ENCODE measurements at regions not wholly inside any gene's neighbourhood (a gene's known extent, or its start where the extent isn't known, plus 50 kb on each side); places are given as distances from the start of the nearest gene placed in this dataset.

DNA sequence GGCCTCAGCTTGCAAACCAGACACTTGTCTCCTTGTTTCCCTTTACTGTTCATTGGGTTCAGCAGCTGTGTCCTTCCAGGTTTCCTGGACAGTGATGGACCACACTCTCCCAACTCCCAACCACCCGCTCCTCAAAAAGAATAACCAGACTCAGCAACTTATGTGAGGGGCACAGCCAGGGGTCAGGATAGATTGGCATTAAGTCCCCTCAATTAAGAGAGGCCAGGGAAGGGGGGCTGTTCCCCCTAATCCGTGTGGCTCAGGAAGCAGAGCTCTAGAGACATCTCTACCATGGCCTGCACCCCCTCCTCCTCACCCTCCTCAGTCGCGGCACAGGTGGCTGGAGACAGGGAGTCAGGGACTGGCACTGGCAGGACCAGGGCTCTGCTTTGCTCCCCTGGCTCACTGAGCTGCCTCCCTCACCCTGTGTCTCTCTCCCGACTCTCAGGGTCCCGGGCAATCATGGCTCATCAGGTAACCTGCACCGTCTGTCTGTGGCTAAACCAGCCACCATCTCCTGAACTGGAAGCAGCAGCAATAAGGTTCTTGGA is 111.7 kb downstream of the ZNF280B start:
- DNase-seq: no peak

DNA sequence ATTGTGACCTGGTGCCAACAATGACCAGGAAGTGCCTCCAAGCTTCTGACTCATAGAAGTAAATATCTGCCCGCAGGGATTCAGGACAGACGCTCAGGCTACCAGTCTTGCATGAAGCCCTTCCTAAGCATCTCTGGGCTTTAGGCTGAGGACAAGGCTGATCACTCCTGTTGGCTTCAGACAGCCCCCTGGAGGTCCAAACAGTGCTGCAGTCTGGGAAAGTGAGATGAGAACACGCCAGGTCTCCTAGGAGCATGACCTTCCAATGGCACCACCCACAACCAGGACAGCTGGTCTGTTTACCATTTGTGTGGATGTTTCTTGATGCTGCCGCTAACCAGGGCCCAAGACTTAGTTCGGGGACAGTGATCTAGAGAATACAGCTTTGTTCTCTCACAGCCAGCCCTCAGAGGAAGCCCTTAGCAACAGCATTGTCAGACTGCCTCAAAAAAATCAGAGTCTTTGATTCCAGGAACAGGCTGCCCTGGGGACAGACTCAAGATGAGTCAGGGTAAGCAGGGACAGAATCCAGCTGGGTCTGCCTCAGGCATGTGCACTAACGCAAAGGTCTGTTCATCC is 111.2 kb downstream of the ZNF280B start:
- no peak for DNase-seq

DNA sequence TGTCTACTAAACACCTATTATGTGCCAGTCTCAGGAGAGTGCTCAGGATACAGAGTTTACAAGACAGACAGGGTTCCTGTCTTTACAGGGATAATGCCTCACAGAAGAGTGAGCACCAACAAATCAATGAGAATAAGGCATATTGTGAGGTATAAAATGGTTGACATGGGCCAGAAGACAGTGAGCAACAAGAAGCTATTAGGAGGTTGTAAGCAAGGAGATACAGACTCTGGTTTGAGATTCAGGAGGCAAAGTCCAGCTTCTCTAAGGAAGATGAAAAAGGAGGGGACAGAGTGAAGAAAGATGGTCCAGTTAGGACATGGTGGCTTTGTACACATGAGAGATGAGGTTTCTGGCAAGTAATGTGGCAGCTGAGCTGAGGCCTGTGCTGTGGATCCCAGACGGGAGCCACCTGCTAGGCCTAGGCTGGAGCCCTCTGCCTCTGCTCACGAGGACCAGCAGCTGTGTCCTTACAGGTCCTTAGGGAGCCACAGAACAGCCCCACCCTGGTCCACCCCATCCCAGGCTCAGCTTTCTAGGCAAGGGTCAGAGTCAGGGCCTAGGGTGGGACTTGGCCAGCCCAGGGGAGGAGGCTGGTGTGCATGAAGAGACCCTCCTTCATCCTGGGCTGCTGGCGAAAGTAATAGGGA is 110.5 kb downstream of the ZNF280B start:
- no peak for DNase-seq

DNA sequence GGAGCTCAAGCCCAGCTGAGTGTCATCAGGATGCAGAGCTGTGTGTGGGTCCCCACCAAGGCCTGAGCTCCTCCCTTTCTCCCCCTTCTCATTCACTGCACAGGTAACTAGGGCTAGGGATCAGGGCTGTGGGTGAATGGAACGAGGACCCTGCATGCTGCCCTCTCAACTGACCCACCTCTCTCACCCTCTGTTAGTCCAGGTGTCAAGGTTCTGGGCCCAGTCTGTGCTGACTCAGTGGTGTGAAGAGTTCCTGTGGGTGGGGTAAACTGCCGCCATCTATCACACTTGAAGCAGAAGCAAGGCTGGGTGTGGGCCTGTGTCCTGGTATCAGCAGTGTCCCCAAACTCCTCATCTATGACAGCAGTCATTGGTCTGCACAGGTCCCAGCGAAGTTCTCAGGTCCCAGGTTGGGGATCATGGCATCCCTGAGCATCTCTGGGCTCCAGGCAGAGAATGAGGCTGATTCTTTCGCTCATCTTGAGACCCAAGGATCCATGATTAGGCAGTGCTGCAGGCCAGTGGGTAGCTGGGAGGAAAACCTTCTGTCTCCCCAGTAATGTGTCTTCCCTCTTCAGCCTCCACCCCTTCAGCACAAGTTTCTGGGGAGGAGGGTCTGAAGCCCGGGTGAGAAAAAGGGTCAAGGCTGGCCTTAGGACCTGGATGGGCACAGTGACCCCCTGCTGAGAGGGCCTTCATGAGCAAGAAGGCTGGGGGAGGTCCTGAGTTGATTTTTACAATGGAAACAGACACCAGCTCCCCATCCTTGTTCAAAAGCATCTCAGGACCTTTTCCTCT is 109.8 kb downstream of the ZNF280B start:
- DNase-seq: no peak

DNA sequence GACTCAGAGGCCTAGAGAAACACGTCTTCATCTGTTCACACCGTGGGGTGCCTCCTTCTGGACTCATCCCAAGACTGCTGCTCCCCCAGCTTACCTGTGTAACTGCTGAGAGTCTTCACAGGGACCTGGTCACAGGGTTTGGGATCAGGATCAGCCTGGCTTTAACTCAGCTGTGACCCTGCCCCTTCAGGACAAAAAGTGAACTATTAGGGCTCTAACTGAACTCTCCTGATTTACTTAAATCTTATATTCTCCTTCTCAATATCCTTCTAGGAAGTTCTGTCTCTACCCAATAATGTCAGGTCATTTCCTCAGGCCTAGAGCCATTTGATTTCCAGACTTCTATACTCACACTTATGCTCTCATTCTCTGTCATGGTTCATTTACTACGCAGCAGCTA is 108.4 kb downstream of the ZNF280B start:
- no peak for DNase-seq

DNA sequence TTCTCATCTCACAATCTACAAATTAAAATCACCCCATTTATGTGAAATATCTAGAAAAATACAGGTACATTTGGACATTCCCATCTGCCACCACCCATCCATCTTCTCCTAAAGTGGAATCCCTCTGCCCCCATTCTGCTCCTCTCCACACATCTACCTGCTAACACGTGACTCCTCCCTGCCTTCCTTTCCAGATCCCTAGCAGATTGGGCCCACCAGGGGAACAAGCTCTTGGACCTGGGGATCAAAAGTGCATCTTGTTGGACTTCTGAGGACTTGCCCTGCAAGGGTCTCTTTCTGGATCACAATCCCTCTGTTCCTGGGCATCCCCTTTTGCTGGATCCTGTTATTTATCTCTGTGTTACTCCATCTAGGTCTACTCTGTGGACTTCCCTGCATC is 107.6 kb downstream of the ZNF280B start:
- DNase-seq: no peak

DNA sequence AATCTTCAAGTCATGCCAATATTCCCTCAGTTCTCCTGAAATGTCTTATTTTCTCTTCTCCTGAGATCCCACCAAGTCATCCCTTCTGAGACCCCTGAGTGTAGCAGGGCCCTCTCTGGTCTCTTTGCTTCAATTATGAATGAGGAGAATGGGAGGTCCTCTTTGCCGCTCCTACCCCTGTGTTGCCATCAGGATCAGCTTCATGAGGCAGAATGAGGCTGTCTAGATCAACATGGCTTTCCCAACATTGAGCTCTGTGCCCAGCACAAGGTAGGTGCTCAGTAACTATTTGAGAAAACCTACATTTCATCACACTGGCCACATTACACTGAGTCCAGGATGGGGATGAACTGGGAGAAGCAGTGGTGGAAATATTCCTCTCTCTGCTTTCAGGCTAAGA is 107.2 kb downstream of the ZNF280B start:
- DNase-seq: no peak

DNA sequence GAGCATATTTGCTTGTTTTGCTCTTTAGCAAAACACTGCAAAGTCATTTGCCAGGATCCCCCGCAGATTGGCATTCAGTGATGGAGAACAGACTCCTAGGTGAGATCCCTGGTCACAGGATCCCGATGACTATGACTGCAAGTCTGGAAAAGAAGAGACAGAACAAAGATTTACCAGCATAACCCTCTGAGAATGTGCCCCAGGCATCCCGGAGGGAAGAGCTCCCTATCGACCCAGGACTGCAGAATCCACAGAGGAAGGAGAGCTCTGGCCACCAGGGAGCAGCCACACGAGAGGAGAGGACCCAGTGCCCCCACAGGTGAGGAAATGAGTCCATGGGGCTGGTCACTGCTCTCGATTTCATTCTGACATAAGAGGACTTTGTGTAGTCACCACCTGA is 105.2 kb downstream of the ZNF280B start:
- DNase-seq: no peak

DNA sequence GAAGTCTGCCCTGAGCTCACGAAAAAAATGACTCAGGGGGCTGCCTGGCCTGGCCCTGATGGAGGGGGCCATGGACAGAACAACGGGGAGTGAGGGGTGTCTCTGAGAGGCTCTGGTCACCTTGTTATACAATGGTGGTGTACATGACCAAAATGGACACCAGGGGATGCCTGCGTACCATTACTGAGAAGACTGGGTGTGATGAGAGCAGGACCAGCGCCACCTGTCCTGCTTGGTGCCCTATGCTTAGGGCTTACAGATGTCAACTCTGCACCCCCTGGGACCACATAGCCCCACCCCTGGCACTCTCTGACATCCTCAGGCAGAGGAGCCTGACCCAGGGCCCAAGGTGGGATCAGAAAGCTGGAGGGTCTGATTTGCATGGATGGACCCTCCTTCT is 104.8 kb downstream of the ZNF280B start:
- no peak for DNase-seq

DNA sequence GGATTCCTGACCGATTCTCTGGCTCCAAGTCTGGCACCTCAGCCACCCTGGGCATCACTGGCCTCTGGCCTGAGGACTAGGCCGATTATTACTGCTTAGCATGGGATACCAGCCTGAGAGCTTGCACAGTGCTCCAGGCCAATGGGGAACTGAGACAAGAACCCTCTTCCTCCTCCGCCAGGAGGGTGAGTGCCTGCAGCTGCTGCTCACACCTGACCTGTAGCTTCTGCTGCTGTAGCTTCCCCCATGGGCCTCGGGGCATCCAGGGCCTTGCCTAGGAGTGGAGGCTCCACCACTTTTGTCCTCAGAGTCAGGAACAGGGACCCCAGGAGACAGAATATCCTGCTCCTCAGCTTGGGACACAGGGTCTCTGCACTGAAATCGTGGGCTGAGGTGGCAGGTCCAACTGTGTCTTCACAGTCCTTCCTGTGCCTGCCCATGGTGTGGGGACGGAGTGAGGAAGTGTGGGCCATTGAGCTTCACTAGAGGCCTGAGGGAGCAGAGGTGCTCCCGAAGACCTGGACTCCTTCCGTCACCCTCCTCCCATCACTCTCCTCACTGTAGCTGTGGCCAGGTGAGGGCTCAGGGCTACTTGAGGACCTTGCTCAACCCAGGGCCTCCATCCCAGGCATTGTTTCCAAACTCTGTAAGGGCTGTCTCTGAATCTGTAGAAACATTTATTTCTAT is 103.8 kb downstream of the ZNF280B start:
- DNase-seq: no peak

DNA sequence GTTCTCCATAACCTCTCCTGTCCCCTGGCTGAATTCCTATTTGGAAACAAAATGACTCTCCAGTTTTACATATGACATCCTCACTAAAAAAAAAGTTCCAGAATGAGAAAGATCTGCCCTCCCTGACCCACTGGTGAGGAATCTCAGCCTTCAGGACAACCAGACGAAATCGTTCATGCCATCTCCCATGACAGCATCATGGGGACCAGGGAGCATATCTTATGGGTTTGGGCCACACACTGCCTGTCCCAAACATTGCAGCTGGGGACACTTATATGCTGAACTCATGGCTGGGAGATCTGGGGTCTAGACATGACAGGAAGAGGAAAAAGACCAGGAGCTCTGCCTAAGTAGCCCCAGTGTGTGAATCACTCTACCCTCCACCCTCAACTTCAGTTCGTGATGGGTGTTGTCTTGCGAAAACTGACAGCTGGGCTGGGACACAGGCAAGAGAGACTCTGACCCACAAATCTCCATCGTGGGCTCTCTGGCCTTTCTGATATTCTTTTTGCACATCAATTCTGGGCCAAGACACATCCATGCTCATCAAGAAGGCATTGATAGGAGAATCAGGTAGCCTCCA is 102.0 kb downstream of the ZNF280B start:
- DNase-seq: no peak

DNA sequence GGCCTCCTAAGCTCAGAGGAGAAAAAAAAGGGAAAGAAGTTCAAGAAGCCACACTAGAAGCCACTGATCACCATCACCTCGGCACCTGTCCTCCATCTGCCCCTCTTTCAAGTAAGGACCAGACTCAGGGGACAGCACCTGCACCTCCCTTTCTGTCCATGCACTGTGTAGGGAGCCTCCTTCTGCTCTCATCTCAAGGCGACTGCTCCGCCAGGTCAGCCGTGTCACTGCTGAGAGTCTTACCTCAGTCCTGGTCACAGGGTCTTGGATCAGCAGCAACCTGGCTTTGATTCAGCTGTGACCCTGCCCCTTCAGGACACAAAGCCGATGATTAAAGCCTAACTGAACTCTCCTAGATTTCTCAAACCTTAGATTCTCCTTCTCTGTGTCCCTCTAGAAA is 101.5 kb downstream of the ZNF280B start:
- DNase-seq: no peak

DNA sequence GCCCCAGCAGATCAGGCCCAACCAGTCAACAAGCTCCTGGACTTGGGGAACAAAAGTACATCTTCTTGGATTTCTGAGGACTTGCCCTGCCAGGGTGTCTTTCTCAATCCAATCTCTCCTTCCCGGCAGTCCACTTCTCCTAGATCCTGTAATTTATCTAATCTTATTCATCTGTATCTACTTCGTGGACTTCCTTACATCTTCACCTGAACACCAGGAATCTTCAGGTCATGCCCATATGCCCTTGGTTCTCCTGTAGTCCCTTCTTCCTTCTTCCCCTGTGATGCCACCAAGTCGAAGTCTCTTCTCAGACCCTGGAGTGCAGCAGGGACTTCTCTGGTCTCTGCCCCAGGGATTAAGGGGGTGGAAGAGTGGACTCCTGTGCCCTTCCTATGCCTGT is 100.3 kb downstream of the ZNF280B start:
- no peak for DNase-seq

DNA sequence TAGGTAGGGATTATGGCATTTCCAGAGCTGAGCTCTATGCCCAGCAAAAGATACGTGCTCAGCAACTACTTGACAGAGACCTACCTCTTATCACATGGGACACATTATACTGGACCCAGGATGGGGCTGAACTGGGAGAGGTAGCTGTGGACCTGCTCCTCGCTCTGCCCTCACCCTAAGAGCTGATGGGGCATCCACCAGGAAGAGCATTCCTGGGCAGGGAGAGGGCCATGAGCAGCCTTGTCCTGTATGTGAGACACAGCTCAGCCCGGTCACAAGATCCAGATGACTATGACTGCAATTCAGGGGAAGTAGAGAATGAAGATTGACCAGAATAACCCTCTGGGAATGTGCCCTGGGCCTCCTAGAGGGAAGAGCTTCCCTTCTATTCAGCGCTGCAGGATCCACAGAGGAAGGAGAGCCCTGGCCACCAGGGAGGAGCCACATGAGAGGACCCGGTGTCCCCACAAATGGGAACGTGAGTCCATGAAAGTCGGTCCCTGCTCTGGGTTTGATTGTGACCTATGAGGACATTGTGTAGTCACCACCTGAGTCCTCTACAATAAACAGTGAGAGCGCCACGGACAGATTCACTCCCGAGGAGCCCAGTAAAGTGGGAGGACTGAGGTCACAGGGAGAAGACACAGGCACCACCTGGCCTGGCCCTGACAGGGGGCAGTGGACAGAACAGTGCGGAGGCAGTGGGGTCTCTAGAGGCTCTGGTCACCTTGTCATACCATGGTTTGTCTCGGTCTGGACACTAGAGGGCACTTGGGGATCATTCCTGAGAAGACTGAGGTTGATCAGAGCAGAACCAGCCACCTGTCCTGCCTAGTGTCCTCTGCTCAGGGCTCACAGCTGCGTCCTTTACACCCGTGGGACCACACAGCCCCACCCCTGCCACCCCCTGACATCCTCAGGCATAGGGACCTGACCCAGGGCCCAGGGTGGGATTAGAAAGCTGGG is 99.5 kb downstream of the ZNF280B start:
- peak; percentile 15 for DNase-seq

DNA sequence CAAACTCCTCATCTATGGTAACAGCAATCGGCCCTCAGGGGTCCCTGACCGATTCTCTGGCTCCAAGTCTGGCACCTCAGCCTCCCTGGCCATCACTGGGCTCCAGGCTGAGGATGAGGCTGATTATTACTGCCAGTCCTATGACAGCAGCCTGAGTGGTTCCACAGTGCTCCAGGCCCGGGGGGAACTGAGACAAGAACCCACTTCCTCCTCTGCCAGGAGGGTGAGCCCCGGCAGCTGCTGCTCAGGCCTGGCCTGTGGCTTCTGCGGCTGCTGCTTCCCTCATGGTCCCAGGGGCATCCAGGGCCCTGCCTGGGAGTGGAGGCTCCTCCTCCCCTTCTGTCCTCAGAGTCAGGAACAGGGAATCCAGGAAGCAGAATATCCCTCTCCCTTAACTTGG is 98.4 kb downstream of the ZNF280B start:
- DNase-seq: peak; percentile 90

DNA sequence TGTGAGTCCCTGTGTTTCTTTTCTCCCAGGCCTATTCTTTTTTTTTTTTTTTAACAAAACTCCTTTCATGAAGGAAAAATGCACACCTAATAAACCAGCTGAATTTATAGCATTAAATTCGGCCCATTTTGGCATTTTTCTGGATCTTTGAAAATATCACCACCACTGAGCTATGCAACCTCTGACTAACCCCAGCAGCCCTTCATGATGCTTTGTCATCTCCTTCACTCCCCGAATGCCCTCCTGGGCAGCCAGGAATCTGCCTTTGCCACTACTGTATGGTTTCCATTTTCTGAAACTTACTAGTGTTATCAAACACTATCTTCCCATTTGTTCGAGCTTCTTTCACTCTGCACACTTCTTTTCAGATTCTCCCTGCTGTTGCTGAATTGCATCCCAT is 97.9 kb downstream of the ZNF280B start:
- DNase-seq: no peak

DNA sequence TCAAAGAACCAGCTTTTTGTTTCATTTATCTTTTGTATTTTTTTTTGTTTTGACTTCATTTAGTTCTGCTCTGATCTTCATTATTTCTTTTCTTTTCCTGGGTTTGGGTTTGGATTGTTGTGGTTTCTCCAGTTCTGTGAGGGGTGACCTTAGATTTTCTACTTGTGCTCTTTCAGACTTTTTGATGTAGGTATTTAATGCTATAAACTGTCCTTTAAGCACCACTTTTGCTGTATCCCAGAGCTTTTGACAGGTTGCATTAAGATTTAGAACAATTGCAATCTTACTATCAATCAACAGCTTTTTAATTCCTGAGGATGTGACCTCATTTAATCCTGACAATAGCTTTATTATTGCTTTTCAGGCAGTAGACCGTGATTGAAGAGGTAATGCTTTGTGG is 94.3 kb downstream of the ZNF280B start:
- no peak for DNase-seq

DNA sequence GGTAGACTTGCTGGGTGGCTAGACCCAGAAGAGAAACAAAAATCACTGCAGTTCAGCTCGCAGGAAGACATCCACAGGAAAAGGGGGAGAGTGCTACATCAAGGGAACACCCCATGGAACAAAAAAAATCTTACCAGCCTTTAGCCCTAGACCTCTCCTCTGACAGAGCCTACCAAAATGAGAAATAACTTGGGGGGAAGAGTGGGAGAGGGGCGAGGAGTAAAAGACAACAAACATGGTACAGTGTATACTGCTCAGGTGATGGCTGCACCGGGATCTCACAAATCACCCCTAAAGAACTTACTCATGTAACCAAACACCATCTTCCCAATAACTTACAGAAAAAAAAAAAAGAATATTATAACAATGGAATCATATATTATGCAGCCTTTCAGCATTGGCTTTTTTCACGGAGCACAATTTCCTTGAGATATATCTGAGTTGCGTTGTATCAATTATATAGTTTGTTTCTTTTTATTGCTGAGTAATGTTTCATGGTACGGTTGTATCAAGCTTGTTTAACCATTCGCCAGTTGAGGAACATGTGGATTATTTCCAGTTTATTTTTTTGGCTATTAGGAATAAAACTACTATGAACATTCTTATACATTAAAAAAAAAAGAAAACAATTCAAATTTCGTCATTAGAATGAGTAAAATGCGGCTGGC is 90.9 kb downstream of the ZNF280B start:
- no peak for DNase-seq

DNA sequence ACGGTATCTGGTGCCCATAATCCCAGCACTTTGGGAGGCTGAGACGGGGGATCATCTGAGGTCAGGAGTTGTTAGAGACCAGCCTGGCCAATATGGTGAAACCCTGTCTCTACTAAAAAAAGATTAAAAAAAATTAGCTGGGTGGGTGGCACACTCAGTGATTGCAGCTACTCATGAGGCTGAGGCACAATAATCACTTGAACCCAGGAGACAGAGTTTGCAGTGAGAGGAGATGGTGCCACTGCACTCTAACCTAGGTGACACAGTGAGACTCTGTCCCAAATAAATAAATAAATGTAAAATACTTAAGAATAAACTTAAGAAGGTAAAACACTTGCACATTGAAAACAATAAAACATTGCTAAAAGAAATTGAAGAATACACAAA is 90.4 kb downstream of the ZNF280B start:
- DNase-seq: no peak

DNA sequence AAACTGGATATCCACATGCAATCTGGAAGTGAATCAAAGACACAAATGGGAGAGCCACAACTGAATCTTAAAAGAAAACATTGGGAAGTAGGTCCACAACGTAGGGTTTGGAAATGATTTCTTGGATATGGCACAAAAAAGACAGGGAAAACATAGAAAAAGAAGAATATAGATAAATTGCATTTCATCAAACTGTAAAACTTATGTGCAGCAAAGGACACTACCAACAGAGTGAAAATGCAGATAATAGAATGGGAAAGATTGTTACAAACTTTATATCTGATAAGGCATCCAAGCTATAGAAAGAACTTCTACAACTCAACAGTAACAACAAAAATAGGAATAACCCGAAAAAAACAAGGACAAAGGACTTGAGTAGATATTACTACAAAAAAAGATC is 89.6 kb downstream of the ZNF280B start:
- no peak for DNase-seq

DNA sequence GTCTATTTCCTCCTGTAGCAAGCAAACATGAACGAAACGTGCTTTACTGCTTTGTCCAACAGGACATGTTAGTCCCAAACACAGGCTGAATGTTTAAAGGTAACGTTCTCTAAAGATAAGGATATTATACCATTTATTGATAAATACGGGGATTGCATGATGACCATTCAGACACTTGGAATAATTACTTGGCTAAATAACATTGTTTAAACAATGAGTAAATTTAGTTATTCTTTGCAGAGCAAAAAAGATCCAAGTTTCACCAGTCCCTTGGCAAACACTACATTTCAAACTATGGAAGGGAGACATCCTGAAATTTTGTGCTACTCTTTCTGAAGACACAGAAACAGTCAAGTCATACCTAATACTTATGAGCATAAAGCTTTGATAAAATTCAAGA is 88.0 kb downstream of the ZNF280B start:
- DNase-seq: no peak

Measured in NCI-H2171 treated with DMSO at 0.1 percent for 48 hours (cell line).